ENCODE measurements at regions not wholly inside any gene's neighbourhood (a gene's known extent, or its start where the extent isn't known, plus 50 kb on each side); places are given as distances from the start of the nearest gene placed in this dataset.

DNA sequence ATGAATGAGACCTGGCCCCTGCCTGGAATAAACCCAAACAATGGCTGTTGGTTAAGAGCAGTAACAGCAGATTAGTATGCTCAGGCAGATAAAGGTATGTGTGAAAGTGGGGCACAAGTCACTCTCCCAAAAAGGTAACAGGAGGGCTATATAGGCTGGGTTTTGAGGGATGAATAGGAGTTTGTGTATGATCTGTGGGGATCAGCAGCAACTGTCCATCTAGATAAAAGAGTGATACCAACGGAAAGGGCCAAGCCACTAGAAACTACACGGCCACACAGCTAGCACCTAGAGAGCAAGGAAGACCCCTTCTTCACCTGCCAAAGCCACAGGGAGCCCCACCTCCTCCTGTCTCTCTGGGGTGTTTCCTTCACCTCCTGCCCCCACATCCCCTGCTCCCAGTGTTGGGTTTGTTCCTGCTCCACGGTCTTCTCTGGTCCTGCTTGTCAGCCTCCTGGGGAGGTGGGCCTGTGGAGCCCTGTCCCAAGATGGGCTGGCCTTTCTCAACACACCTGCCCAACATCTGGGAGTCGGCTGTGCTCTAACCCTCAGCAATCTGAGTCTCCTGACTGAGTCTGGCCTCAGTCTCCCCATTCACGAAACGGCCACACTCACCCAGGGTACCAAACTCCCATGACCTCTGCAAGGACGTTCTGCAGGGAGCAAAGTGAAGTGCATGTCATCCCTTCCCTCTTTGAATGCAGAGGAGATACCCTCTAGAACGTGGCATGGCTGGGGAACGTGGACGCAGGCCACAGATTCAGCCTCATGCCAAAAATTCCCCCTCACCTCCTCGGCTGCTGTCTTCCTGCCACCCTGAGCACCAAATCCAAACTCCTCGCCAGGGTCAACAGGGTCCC is 108.2 kb downstream of the NCOR2 start:
- TF ChIP-seq EZH2 (IDR thresholded peaks at IDR 0.05; ENCODE audit: low read length, unreplicated experiment) (no peak), EZH2phosphoT487 (IDR thresholded peaks at IDR 0.05; ENCODE audit: borderline replicate concordance, low read length) (no peak)
- TF ChIP-seq, protein P1, sequence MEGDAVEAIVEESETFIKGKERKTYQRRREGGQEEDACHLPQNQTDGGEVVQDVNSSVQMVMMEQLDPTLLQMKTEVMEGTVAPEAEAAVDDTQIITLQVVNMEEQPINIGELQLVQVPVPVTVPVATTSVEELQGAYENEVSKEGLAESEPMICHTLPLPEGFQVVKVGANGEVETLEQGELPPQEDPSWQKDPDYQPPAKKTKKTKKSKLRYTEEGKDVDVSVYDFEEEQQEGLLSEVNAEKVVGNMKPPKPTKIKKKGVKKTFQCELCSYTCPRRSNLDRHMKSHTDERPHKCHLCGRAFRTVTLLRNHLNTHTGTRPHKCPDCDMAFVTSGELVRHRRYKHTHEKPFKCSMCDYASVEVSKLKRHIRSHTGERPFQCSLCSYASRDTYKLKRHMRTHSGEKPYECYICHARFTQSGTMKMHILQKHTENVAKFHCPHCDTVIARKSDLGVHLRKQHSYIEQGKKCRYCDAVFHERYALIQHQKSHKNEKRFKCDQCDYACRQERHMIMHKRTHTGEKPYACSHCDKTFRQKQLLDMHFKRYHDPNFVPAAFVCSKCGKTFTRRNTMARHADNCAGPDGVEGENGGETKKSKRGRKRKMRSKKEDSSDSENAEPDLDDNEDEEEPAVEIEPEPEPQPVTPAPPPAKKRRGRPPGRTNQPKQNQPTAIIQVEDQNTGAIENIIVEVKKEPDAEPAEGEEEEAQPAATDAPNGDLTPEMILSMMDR (conservative IDR thresholded peaks at IDR 0.05; ENCODE audit: low read depth, low read length), result no peak
- H3K27ac ChIP-seq (ENCODE audit: low read length), result no peak overlapping the region
- ATAC-seq (no peak), DNase-seq (no peak)
- no peaks in the 10 kb centered on the region for H3K36me3 ChIP-seq (ENCODE audit: low read depth, low read length)
- no peak overlapping the region for H3K4me3 ChIP-seq (ENCODE audit: low read length)
- ChIA-PET POLR2A (ENCODE audit: unreplicated experiment) (no interaction called here), CTCF (no interaction called here)
- no peak overlapping the region for H3K9ac ChIP-seq (ENCODE audit: low read length)
- H3K79me2 ChIP-seq (ENCODE audit: low read length), result no peaks in the 10 kb centered on the region
- intact Hi-C loops (cut with micrococcal nuclease), result no loop called here
- H3K4me1 ChIP-seq (ENCODE audit: insufficient read depth, low read length), result peaks cover under 1% of the 10 kb centered on the region; the same call in 1 of the 2 replicates
- no peaks in the 10 kb centered on the region for H3F3A ChIP-seq (ENCODE audit: low read length, unreplicated experiment)
- H3K4me2 ChIP-seq (ENCODE audit: low read length), result no peak overlapping the region
- no peaks in the 10 kb centered on the region for H3K27me3 ChIP-seq (ENCODE audit: low read length)
- no peaks in the 10 kb centered on the region for H3K9me2 ChIP-seq (replicated peaks; ENCODE audit: low read length)
- no TSS peak for BruUV-seq (replicated peaks)
- H4K20me1 ChIP-seq (ENCODE audit: low read length), result no peaks in the 10 kb centered on the region
- no peaks in the 10 kb centered on the region for H3K9me3 ChIP-seq (ENCODE audit: low read length)
- no peak overlapping the region for H2AFZ ChIP-seq (ENCODE audit: low read length)

DNA sequence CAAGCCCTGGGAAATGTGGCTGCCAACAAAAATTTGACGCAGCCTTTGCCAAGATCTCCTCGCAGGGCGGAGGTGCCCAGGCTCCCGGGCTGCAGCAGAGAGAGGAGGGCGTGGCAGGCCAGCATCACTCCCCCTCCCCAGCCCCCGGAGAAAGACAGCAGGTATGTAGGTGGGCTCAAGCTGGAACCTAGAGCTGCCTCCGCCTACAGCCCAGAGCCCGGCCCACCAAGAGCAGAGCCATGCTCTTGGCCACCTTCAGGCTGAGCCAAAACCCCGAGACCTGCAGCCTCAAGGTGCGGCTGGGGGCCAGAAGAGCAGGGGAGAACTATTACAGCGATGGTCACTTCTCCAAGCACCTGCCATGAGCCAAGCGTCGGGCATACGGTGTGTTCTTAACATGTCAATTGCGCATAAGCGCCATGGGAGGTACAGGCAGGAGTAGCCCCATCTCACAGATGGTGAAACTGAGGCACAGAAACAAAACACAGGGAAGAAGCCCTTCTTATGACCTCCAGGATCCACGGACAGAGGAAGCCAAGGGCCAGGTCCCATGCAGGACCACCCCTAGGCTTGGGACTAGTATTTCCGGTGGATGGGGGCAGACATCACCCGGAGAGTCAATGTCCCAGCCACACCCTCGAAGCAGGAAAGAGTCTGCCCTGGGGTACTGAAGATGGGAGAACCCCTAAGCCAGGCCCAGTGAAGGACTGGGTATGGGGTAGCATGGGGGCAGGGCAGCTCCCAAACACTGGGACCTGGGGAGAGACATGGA is 109.0 kb downstream of the NCOR2 start:
- Histone ChIP-seq H2AFZ (ENCODE audit: low read length) (no peak overlapping the region), H3K9me2 (replicated peaks; ENCODE audit: low read length) (no peaks in the 10 kb centered on the region), H3K27me3 (ENCODE audit: low read length) (no peaks in the 10 kb centered on the region), H3K36me3 (ENCODE audit: low read depth, low read length) (no peaks in the 10 kb centered on the region), H3K27ac (ENCODE audit: low read length) (no peak overlapping the region), H3F3A (ENCODE audit: low read length, unreplicated experiment) (no peaks in the 10 kb centered on the region), H3K79me2 (ENCODE audit: low read length) (no peaks in the 10 kb centered on the region), H3K4me1 (ENCODE audit: insufficient read depth, low read length) (peaks cover 8% of the 10 kb centered on the region), H4K20me1 (ENCODE audit: low read length) (0 out of 2 replicates have a peak, but pooled peaks cover 3% of the 10 kb centered on the region), H3K4me3 (ENCODE audit: low read length) (no peak overlapping the region), H3K9ac (ENCODE audit: low read length) (no peak overlapping the region), H3K4me2 (ENCODE audit: low read length) (no peak overlapping the region), H3K9me3 (ENCODE audit: low read length) (no peaks in the 10 kb centered on the region)
- no peak for ATAC-seq
- intact Hi-C loops (cut with micrococcal nuclease), result no loop called here
- TF ChIP-seq, protein P1 (conservative IDR thresholded peaks at IDR 0.05; ENCODE audit: low read depth, low read length), result no peak
- no peak for TF ChIP-seq EZH2 (IDR thresholded peaks at IDR 0.05; ENCODE audit: low read length, unreplicated experiment)
- no peak for TF ChIP-seq EZH2phosphoT487 (IDR thresholded peaks at IDR 0.05; ENCODE audit: borderline replicate concordance, low read length)
- POLR2A ChIA-PET (ENCODE audit: unreplicated experiment), result no interaction called here
- DNase-seq, result no peak
- CTCF ChIA-PET, result no interaction called here
- no TSS peak for BruUV-seq (replicated peaks)

Data from PC-3 (cell line).